VCaP (cell line): ENCODE measurements at regions not wholly inside any gene's neighbourhood (a gene's known extent, or its start where the extent isn't known, plus 50 kb on each side); places are given as distances from the start of the nearest gene placed in this dataset.
"Not testable (repeated sequence)": the region's sequence is repeated elsewhere in the genome, so short reads cannot be mapped to it uniquely, and the experiment has no call there.

Source experiments
- H3K27ac ChIP-seq: fragments of 450-650 bp; 2 replicates; pipeline ENCODE4 v1.5.1; 2017
- TF ChIP-seq, protein P1 (sequence below): fragments of 450-650 bp; conservative IDR thresholded peaks from 2 replicates; pipeline ENCODE4 v1.5.1; 2017; ENCODE audit warnings: mild to moderate bottlenecking, moderate library complexity

DNA sequence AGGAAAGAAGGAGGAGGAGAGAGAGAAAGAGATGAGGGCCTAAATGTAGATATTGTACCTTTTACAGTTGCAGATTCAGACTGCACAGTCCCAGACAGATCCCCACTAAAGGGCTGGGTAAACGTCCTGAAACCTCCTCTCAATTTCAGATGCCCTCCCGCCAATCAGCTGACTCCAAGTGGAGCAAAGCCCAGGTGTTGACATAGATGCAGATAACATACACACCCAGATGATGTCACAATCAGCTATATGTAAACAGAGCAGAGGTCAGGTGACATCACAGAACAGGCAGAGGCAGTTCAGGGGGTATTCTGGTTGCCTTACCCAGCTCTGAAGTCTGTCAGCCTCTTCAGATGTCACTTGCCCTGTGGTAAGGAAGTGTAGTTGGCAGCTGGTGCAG is 290.3 kb upstream of the NPAP1 start:
- H3K27ac ChIP-seq: not testable (repeated sequence)

DNA sequence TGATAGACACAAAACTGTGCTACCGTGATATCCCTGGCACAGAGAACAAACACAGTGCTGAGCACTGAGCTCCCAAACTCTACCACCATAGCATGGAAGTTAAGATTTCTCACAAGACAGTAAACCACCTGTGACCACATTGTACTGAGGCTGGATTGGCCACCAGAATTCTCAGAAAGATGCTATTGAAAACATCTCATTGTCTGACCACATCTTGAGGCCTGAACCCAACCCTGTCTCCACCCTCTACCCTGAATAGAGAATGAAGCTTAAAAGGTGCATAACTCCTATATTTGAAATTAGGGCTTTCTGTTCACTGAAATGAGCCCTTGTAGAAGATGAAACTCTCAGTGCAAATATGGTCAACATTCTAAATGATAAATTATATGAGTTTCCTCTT is 281.3 kb upstream of the NPAP1 start:
- TF ChIP-seq, protein P1, sequence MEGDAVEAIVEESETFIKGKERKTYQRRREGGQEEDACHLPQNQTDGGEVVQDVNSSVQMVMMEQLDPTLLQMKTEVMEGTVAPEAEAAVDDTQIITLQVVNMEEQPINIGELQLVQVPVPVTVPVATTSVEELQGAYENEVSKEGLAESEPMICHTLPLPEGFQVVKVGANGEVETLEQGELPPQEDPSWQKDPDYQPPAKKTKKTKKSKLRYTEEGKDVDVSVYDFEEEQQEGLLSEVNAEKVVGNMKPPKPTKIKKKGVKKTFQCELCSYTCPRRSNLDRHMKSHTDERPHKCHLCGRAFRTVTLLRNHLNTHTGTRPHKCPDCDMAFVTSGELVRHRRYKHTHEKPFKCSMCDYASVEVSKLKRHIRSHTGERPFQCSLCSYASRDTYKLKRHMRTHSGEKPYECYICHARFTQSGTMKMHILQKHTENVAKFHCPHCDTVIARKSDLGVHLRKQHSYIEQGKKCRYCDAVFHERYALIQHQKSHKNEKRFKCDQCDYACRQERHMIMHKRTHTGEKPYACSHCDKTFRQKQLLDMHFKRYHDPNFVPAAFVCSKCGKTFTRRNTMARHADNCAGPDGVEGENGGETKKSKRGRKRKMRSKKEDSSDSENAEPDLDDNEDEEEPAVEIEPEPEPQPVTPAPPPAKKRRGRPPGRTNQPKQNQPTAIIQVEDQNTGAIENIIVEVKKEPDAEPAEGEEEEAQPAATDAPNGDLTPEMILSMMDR: no peak
- no peak overlapping the region for H3K27ac ChIP-seq

DNA sequence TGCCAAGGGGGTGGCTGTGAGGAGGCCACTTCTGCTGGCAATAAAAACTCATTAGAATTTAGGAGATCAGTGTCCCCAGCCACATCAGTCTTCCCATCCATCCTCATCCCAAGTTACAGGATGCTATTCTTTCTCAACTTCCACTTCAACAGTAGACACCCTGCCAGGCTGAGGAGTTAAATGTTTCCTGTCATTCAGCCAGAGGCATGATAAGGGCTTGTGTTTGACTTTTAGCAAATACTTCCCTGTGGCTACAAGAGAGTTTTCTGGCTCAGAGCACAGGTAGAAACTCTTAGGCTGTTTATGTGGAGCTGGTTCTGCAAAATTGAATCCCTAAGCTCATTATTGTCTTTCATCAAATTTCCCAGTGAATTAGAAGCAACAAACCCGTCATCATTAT is 262.9 kb upstream of the NPAP1 start:
- not testable (repeated sequence) for H3K27ac ChIP-seq

DNA sequence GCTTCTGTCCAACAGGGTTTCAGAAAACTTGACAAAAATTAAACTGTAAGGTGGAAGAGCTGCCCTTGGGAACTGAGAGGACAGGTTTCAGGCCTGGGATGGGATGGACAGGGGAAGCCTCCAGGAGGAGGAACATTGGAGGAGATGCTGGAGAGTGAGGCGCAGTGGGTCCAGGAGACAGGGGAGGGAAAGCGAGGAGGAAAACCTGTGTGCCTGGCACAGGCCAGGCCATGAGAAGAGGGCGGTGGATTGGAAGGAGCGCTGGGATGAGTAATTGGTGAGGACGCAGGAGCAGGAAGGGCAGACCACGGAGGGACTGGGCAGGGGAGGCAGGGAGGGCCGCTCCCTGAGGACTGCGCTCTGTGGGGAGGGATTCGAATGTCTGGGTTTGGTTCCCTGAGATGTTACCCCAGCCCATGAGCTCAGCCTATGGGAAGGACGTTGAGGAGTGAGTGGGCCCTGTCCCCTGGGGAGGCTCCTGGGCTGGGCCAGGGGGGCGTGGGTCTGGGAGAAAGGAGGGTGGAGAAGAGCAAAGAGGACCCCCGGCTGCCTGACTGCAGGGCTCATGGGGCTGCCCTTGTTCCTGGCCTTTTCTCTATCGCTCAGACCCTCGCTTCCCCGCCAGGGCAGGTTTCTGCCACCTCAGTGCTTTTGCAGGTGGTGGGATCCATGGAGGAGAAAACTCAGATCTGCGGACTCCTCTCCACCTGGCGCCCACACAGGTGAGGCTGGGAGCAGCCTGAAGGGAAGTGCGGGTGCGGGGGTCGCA is 249.1 kb upstream of the NPAP1 start:
- not testable (repeated sequence) for H3K27ac ChIP-seq

DNA sequence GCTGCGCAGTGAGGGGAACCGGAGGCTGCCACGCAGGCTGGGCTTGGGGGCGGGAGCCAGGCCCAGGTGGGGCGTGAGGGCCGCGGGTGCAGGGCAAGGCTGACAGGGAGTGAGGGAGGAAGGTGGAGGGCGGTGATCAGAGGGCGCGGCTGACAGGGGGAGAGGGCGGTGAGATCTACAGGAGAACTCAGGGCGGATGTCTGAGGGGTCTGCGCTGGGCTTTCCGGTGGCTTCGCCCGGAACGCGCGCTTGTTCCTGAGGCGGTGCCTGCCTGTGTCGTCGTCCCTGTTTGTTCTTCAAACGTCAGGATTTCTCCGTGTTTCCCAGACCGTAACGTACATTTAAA is 248.5 kb upstream of the NPAP1 start:
- H3K27ac ChIP-seq: not testable (repeated sequence)

DNA sequence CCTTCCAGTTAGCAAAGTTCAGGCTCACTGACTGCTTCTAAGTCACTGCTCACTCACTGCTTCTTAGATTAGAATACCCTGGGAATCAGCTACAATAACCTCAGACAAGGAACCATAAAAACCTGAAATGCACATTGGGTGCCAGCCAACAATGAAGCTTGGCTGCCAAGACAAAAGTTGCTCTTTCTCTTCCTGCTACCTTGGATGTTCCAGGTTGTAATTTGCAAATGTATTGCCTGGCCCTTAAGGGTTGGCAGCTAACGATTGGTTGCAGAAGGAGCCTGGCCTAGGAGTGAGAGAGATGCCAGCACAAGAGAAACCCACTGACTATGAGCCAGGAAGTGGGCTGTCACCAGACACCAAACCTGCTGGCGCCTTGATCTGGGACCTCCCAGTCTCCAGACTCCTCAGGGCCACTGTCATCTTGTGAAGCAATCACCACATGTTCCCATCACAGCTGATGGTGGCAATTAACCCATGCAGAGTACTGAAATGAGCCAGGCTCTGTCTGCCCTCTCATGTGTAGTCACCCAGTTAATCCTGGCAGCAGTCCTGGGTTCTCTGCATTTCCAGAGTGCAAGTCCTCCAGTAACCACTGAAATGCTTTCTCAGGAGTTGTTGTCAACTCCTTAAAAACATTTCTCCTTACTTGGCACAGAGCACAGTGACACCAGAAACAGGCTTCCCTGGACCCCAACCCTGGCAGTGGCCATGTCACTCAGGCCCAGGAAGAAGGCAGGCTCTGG is 240.3 kb upstream of the NPAP1 start:
- not testable (repeated sequence) for H3K27ac ChIP-seq

DNA sequence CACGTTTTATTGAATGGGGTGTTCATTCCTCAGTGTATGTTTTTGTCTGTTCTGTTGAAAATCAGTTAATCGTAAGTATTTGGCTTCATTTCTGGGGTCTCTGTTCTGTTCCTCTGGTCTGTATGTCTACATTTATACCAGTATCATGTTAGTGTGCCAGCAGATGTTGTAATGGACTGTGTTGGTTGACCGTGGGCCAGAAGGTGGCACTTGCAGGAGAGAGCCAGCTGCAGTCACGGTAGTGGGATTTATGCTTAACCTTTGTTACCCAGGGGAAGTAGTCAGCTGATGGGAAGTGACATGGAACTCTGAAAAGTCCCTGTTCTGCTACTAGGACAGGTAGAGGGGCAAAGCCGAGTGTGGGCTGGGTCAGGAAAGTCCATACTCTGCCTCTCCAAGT is 238.3 kb upstream of the NPAP1 start:
- not testable (repeated sequence) for H3K27ac ChIP-seq

DNA sequence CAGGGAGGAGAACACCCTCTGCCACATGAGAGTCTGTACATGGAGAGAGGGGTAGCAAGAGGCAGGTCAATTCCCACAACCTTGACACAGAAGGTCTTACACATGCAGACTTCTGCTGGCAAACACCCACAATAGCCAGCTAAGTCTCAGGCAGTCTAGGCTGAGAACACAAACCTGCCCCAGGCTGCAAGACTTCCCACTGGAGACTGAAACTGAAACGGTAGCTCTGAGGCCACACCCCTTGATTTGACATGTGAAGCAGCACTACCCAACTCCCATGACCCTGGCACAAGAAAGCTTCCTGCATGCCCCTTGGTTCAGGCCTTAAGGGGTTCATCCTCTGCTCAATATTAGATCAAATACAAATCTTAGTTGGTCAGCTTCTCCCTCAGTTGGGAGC is 237.8 kb upstream of the NPAP1 start:
- H3K27ac ChIP-seq: not testable (repeated sequence)

DNA sequence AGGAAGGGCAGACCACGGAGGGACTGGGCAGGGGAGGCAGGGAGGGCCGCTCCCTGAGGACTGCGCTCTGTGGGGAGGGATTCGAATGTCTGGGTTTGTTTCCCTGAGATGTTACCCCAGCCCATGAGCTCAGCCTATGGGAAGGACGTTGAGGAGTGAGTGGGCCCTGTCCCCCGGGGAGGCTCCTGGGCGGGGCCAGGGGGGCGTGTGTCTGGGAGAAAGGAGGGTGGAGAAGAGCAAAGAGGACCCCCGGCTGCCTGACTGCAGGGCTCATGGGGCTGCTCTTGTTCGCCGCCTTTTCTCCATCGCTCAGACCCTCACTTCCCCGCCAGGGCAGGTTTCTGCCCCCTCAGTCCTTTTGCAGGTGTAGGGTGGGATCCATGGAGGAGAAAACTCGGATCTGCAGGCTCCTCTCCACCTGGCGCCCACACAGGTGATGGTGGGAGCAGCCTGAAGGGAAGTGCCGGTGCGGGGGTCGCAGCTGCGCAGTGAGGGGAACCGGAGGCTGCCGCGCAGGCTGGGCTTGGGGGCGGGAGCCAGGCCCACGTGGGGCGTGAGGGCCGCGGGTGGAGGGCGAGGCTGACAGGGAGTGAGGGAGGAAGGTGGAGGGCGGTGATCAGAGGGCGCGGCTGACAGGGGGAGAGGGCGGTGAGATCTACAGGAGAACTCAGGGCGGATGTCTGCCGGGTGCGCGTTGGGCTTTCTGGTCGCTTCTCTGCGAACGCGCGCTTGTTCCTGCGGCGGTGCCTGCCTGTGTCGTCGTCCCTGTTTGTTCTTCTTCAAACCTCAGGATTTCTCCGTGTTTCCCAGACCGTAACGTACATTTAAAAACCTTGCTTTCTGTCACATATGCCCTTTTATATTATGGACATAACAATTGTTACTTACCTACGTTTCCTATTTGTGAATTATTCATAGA is 198.2 kb upstream of the NPAP1 start:
- H3K27ac ChIP-seq: not testable (repeated sequence)

DNA sequence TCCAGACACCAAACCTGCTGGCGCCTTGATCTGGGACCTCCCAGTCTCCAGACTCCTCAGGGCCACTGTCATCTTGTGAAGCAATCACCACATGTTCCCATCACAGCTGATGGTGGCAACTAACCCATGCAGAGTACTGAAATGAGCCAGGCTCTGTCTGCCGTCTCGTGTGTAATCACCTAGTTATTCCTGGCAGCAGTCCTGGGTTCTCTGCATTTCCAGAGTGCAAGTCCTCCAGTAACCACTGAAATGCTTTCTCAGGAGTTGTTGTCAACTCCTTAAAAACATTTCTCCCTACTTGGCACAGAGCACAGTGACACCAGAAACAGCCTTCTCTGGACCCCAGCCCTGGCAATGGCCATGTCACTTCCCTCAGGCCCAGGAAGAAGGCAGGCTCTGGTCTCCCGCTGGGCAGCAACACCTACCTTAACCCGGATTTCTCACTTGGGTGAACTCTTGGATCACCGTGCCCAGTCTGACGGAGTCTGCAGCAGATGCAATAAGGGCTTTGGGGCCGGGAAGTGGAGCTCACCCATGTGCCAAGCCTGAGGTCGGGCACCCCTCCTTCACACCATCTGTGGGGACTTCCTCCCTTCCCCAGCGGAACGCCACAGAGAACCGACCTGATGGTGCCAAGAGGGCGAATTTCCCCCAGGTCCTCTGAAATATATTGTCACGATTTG is 189.5 kb upstream of the NPAP1 start:
- not testable (repeated sequence) for H3K27ac ChIP-seq

DNA sequence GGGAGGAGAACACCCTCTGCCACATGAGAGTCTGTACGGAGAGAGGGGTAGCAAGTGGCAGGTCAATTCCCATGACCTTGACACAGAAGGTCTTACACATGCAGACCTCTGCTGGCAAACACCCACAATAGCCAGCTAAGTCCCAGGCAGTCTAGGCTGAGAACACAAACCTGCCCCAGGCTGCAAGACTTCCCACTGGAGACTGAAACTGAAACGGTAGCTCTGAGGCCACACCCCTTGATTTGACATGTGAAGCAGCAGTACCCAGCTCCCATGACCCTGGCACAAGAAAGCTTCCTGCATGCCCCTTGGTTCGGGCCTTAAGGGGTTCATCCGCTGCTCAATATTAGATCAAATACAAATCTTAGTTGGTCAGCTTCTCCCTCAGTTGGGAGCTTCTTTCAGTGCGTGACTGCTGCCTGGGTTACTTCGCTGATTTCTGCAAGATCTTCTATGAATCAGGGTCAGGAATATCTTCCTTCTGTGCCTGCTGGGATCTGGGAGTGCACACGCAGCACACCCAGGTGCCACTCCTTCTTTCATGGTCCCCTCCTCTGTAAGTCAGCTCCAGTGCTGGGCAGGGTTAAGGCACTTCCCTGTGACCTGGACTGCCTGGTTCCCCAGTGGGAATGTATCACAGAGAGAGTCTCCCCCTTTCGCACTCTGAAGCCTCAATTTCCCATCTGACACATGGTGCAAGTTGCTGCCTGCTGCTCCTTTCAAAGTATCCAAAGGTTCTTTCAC is 187.2 kb upstream of the NPAP1 start:
- H3K27ac ChIP-seq: not testable (repeated sequence)

DNA sequence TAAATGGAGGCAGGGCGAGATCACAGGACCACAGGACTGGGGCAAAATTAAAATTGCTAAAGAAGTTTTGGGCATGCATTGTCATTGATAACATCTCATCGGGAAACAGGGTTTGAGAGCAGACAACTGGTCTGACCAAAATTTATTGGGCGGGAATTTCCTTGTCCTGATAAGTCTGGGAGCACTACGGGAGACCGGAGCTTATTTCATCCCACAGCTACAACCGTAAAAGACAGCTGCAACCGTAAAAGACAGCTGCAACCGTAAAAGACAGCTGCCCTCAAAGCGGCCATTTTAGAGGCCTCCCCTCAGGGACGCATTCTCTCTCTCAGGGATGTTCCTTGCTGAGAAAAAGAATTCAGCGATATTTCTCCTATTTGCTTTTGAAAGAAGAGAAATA is 170.4 kb upstream of the NPAP1 start:
- not testable (repeated sequence) for H3K27ac ChIP-seq

DNA sequence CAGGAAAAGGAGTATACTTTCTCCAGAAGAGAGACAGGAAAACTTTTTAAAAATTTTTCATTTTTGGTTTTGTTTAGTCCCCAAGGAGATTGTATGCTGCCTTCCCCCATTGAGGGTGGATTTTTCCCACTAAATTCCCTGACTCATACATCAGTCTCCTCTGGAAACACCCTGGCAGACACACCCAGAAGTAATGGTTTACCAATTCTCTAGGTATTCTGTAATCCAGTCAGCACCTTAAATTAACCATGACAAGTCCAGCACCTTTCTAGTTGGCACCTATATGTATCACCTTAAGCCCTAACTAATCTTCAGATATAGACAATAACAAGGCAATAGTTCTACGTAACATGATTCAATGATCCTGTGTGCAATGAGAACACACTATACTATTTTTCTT is 165.9 kb upstream of the NPAP1 start:
- H3K27ac ChIP-seq: not testable (repeated sequence)

DNA sequence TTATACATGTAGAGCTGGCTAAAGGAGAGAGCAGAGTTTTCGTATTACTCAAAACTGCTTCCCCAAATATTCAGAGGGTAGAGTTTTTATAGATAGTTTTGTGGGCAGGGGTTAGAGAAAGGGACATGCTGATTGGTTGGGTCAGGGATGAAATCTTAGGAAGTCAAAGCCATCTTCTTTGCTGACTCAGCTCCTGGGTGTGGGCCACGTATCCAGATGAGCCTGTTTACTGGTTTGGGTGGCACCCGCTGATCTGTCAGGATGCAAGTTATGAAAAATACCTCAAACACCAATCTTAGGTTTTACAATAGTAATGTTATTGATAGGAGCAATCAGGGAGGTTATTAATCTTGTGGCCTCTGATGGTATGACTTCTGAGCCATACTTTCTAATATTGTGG is 164.0 kb upstream of the NPAP1 start:
- not testable (repeated sequence) for H3K27ac ChIP-seq

DNA sequence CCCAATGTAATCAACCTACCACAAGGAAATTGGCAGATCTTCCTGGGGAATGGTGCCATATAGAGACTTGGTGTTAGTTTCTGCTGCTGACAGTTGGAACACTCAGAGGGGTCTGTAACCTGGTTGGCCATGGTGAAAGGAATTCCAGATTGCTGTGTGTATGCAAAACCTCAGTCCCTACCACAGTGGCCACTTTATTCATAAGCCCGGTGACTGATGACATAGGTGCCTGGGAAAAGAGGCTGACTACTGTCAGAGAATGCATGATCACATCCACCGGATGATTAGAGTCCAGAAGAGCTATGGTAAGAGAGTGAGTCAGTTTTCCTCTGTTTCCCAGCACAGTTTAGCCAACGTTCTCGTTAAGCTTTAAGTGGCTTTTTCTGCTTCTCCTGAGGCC is 156.8 kb upstream of the NPAP1 start:
- H3K27ac ChIP-seq: not testable (repeated sequence)

DNA sequence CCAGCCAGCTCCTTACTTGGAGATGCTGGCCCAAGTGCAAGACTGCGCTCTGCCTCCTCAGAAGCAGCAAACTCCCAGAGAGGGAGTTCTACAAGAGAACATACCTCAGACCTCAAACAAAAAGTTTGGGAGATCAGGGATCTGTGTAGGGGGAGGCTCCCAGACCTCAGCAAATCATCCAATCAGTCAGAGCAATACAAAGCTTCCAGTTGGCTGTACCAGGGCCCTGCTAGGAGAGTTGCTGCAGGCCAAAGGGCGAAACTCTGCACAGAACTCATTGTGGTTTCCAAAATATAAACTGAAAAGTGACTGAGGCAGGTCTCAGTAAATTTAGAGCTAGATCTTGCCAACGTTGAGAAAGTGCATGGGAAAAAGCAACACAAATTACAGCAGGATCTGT is 144.3 kb upstream of the NPAP1 start:
- H3K27ac ChIP-seq: not testable (repeated sequence)

DNA sequence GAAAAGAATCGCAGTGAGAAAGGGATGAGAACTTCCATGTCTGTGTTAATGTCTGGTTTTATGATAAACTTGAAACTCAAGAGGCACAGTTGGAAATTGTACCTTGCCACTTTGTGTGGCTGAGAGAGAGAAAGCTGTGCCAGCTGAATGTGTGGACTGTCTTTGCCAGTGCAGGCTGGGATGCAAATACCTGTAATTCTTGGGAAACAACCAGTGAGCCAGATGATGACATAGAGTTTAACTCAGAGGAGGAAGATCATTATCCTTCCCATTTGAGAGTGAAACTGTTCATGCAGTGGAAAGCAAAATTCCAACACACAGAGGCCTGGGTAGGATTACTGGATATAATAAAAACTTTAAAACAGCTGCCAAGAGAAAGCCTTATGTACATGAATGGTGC is 141.5 kb upstream of the NPAP1 start:
- not testable (repeated sequence) for H3K27ac ChIP-seq

DNA sequence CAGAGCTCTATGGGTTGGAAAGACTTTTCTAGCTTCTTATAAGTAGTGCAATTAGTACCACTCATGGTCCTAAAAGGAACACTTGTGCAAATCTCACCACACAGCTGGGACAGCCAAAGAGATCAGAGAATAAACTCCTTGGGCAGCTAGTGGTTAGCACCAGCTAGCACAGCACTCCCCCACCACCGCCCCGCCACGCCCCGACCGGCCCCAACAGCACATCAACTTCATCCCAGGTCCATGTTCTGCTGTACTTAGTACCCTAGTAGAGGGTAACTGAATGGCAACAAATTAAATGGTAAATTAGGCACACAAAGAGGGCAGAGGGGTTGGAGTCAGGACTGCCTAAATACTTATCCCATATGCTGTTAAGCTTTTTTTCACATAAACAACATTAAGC is 118.3 kb upstream of the NPAP1 start:
- H3K27ac ChIP-seq: not testable (repeated sequence)
